SJSA1 (cell line): ENCODE measurements at regions not wholly inside any gene's neighbourhood (a gene's known extent, or its start where the extent isn't known, plus 50 kb on each side); places are given as distances from the start of the nearest gene placed in this dataset.

ENCODE experiments used
- DNase-seq, 2 experiments: peaks; one replicate each; pipeline ENCODE4 v3.0.0-alpha.2; 2015 to 2020; ENCODE audit warnings: low spot score in 2 of 2, low read depth in 1 of 2
- H3K27ac ChIP-seq: fragments of 250-450 bp; sonication (Bioruptor Pico); 2 replicates; pipeline ENCODE4 v1.5.1; 2020; ENCODE audit warnings: mild to moderate bottlenecking, moderate library complexity
- H3K27me3 ChIP-seq: fragments of 250-450 bp; sonication (Bioruptor Pico); replicated peaks from 2 replicates; pipeline ENCODE4 v1.5.1; 2020; ENCODE audit warnings: mild to moderate bottlenecking, moderate library complexity
- H3K36me3 ChIP-seq: fragments of 250-450 bp; sonication (Bioruptor Pico); 2 replicates; pipeline ENCODE4 v1.5.1; 2020; ENCODE audit warnings: mild to moderate bottlenecking
- H3K4me1 ChIP-seq: fragments of 250-450 bp; sonication (Bioruptor Pico); replicated peaks from 2 replicates; pipeline ENCODE4 v1.6.1; 2021; ENCODE audit warnings: mild to moderate bottlenecking
- H3K4me3 ChIP-seq: fragments of 250-450 bp; sonication (Bioruptor Pico); 2 replicates; pipeline ENCODE4 v1.5.1; 2020; ENCODE audit warnings: mild to moderate bottlenecking
- H3K9me3 ChIP-seq: fragments of 250-450 bp; sonication (Bioruptor Pico); replicated peaks from 2 replicates; pipeline ENCODE4 v1.5.1; 2020; ENCODE audit warnings: mild to moderate bottlenecking

DNA sequence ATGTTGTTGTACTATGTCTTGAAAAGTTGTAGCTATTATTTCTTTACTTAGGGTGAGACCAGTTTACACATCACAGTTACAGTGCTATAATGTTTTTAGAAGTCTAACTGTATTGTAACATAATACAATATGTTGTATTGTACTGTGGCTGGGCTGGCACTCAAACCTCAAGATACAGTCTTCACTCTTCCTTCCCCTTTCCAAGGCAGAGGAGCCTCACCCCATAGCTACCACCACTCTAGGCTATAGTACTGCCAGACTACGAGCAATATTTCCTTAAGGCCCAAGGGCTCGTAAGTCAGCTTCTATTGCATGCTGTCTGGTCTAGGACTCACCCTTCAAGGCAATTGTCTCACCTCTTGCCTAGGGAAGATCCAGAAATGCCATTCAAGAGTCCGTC, 597.7 kb downstream of the OTOL1 start:
- Histone ChIP-seq H3K4me3 (no peak overlapping the region), H3K4me1 (no peaks in the 10 kb centered on the region), H3K27ac (no peak overlapping the region), H3K36me3 (no peaks in the 10 kb centered on the region), H3K9me3 (no peaks in the 10 kb centered on the region), H3K27me3 (no peaks in the 10 kb centered on the region)
- DNase-seq, result no peak

DNA sequence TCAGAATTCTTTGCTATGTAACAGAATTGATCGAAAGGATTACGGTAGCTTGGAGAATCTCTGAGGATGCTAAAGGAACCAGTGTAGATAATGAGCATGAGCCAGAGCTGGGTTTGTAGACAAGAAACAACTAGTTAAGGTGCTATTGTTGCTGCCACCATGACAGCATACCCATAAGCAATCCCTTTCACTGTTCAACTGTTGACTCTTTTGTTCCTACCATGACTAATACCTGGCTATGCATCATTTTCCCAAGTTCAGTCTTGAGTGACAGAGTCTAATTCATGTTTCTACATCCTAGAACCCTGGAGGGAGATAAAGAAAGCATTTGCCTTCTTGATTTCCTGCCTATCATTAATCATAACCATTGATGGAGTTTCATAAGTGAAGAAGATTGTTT, 600.3 kb downstream of the OTOL1 start:
- H3K4me1 ChIP-seq, result no peaks in the 10 kb centered on the region
- DNase-seq, result no peak
- H3K27me3 ChIP-seq, result no peaks in the 10 kb centered on the region
- no peaks in the 10 kb centered on the region for H3K36me3 ChIP-seq
- H3K4me3 ChIP-seq, result no peak overlapping the region
- H3K9me3 ChIP-seq, result no peaks in the 10 kb centered on the region
- H3K27ac ChIP-seq, result no peak overlapping the region

DNA sequence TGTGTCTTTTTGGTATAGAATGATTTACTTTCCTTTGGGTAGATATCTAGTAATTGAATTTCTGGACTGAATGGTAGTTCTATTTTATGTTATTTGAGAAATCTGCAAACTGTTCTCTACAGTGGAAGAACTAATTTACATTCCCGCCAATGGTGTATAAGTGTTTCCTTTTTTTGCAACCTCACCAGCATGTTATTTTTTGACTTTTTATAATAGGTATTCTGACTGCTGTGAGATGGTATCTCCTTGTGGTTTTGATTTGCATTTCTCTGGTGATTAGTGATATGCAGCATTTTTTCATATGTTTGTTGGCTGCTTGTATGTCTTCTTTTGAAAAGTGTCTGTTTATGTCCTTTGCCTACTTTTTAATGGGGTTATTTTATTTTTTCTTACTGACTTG, 607.2 kb downstream of the OTOL1 start:
- Histone ChIP-seq H3K27me3 (no peaks in the 10 kb centered on the region), H3K27ac (no peak overlapping the region), H3K4me3 (no peak overlapping the region), H3K9me3 (no peaks in the 10 kb centered on the region), H3K4me1 (no peaks in the 10 kb centered on the region), H3K36me3 (no peaks in the 10 kb centered on the region)
- DNase-seq, result no peak

DNA sequence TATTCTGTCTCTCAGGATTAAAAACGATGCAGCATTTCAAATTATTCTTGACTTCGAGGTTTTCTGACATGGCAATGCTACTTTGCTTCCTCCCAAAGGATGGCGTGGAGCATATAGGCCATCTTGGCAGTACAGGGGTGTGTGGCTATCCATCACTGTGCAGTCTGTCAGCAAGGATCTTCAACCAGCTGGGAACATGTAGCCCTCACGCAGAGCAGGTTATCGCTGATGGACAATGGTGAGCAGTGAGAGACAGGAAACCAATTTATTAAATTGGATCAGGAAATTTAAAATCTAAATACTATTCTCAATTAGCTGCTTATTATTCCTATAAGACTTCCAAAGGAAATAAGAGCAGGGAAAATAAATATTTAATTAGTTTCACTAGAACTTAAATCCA, 615.3 kb downstream of the OTOL1 start:
- Histone ChIP-seq H3K9me3 (no peaks in the 10 kb centered on the region; the same call in 1 of the 2 replicates), H3K27ac (no peak overlapping the region), H3K36me3 (no peaks in the 10 kb centered on the region), H3K27me3 (no peaks in the 10 kb centered on the region), H3K4me3 (no peak overlapping the region), H3K4me1 (no peaks in the 10 kb centered on the region)
- no peak for DNase-seq

DNA sequence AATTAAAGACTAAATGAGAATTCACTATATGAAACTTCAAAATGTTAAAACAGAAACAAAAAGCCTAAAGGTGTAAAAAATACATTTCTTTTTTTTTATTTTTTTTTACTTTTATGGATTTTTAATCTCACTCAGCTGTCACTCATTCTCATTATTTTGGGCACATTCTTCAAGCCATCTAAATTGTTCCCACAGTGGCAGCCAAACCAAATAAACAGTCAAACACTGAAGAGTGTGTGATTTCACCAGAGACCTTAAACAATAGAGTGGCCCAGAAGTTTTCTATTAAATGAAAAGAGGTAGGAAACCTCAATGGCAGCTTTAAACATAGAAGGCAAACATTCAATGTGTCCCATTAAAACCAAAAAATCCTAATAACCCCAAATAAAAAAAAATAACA, 616.1 kb downstream of the OTOL1 start:
- Histone ChIP-seq H3K4me1 (no peaks in the 10 kb centered on the region), H3K36me3 (no peaks in the 10 kb centered on the region), H3K9me3 (no peaks in the 10 kb centered on the region; the same call in 1 of the 2 replicates), H3K27ac (no peak overlapping the region), H3K27me3 (no peaks in the 10 kb centered on the region), H3K4me3 (no peak overlapping the region)
- DNase-seq, result no peak

DNA sequence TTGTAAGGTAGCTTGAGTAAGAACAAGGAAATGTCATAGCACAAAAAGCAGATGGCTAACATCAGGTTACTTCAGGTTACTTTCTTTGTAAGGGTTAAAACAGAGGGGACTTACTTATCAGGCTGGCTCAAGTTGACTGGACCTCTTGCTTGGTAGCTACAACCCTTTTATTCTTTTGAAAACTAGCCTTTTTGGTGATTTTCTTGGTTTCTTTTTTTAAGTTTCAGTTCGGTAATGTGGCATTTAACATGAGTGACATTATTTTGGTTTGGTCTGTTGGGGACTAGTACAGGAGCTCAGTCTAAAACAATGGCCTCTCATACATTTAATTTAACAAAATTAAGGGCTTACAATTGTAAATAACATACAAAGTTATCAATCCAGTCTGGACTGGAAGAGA, 621.4 kb downstream of the OTOL1 start:
- no peaks in the 10 kb centered on the region for H3K4me1 ChIP-seq
- no peak overlapping the region for H3K27ac ChIP-seq
- H3K4me3 ChIP-seq, result no peak overlapping the region
- DNase-seq, result no peak
- no peaks in the 10 kb centered on the region for H3K9me3 ChIP-seq
- no peaks in the 10 kb centered on the region for H3K27me3 ChIP-seq
- H3K36me3 ChIP-seq, result no peaks in the 10 kb centered on the region

DNA sequence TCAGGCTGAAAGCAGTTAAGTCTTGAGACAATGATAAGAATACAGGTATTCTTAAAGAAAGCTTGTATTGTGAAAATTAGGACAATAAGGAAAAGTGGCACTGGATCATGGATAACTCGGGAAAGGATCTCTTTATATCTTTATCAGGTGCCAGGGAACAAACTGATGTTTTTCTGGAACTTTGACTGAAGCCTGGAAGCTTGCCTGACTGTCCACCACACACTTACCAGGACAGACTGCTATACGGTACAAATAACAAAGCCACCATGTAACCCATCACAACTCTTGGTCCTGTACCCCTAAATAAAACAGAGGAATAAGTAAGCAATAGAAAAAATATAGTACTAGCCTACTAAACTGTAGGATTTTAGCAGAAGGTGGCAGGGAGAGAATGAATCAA, 623.0 kb downstream of the OTOL1 start:
- Histone ChIP-seq H3K4me1 (no peaks in the 10 kb centered on the region), H3K9me3 (no peaks in the 10 kb centered on the region), H3K36me3 (no peaks in the 10 kb centered on the region), H3K27me3 (no peaks in the 10 kb centered on the region), H3K27ac (no peak overlapping the region), H3K4me3 (no peak overlapping the region)
- DNase-seq, result no peak

DNA sequence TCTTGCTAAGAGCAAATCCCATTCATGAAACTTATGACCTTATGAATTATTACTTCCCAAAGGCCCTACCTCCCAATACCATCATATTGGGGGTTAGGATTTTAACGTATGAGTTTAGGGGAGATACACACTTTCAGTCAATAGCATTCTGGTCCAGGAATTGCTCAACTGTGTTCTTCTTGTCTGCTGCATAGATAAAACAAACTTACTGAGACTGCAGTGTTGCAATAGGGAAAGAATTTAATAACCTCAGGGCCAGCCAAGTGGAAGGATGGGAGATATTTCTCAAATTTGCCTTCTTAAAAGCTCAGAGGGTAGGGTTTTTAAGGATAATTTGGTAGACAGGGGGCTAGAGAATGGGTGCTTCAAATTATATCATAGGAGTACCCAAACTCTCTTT, 625.8 kb downstream of the OTOL1 start:
- no peak overlapping the region for H3K4me3 ChIP-seq
- H3K27me3 ChIP-seq, result no peaks in the 10 kb centered on the region
- no peaks in the 10 kb centered on the region for H3K9me3 ChIP-seq
- H3K36me3 ChIP-seq, result no peaks in the 10 kb centered on the region
- H3K4me1 ChIP-seq, result no peaks in the 10 kb centered on the region
- no peak for DNase-seq
- no peak overlapping the region for H3K27ac ChIP-seq

DNA sequence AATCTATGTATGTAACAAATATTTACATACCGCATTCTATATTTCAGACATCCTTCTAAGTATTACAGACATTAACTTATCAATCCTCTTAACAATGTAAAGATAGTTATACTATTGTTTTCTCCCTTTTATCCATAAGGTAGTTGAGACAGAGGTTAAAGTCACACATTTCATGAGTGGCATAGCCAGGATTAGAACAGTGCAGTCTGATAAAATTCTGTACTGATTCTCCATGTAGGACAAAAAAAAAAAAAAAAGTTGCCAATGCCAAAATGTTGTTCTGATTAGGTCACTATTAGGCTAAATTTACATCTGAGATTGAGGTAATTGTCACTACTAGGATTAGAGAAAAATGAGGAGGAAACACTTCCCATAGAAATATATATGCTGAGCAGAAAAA, 629.2 kb downstream of the OTOL1 start:
- H3K4me1 ChIP-seq, result no peaks in the 10 kb centered on the region
- H3K4me3 ChIP-seq, result no peak overlapping the region
- DNase-seq, result no peak
- no peak overlapping the region for H3K27ac ChIP-seq
- H3K27me3 ChIP-seq, result no peaks in the 10 kb centered on the region
- H3K36me3 ChIP-seq, result no peaks in the 10 kb centered on the region
- H3K9me3 ChIP-seq, result no peaks in the 10 kb centered on the region

DNA sequence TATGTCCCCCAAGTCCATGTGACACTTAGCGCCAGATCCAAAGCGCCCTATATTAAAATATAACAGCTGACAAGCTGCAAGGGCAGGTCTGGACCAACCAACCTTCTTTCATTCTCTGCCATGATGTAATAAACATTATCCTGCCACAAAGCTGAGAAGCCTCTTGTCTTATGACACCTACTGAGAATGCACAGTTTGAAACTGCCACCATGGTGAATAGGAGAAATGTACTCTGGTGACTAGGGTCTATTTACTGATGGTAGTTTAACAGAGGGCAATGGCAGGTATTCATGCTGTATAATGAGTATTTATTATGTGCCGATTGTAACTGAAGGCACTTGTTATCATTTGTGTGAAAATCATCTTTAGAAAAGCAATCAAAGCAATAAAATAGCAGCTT, 634.0 kb downstream of the OTOL1 start:
- DNase-seq, result no peak
- no peaks in the 10 kb centered on the region for H3K9me3 ChIP-seq
- H3K36me3 ChIP-seq, result no peaks in the 10 kb centered on the region
- no peaks in the 10 kb centered on the region for H3K4me1 ChIP-seq
- no peaks in the 10 kb centered on the region for H3K27me3 ChIP-seq
- H3K4me3 ChIP-seq, result no peak overlapping the region
- no peak overlapping the region for H3K27ac ChIP-seq

DNA sequence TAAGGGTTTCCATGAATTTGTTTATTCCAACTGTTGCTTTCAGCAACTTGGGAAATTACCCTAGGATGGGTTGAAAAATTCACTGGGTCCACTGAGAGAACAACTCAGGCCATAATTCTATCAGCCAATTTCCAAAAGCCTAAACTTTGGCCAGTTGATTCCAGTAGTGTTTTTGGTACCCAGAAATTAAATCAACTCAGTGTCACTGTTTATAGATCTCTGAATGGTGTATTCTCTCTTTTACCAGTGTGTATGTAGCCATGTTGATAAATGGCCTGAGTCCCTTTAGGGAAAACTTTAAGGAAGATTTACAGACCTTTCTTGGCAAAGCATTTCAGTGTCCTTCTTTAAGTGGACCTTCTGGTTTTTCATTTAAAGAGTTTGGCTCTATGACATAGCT, 636.4 kb downstream of the OTOL1 start:
- no peaks in the 10 kb centered on the region for H3K4me1 ChIP-seq
- H3K36me3 ChIP-seq, result no peaks in the 10 kb centered on the region
- no peaks in the 10 kb centered on the region for H3K9me3 ChIP-seq
- no peaks in the 10 kb centered on the region for H3K27me3 ChIP-seq
- H3K27ac ChIP-seq, result no peak overlapping the region
- no peak for DNase-seq
- no peak overlapping the region for H3K4me3 ChIP-seq

DNA sequence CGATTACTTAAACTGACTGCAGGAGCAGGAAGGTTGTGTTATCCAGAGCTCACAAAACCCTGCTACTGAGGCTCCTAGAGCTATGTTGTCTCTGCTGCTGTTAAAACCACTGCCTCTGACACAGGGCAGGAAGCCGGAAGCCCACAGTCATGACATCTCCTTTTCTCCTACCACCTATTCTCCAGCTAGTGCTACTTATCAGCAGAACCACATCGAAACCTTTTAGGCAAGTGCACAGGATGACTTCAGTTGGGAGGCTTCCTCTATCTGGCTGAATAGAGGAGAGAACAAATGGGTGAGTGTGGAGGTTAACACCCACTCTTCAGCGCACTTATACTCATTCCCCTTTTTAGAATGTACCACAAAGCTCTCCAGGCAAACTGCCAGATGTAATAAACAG, 638.0 kb downstream of the OTOL1 start:
- no peaks in the 10 kb centered on the region for H3K27me3 ChIP-seq
- H3K4me1 ChIP-seq, result no peaks in the 10 kb centered on the region
- no peak for DNase-seq
- no peaks in the 10 kb centered on the region for H3K36me3 ChIP-seq
- no peak overlapping the region for H3K27ac ChIP-seq
- no peaks in the 10 kb centered on the region for H3K9me3 ChIP-seq
- H3K4me3 ChIP-seq, result no peak overlapping the region

DNA sequence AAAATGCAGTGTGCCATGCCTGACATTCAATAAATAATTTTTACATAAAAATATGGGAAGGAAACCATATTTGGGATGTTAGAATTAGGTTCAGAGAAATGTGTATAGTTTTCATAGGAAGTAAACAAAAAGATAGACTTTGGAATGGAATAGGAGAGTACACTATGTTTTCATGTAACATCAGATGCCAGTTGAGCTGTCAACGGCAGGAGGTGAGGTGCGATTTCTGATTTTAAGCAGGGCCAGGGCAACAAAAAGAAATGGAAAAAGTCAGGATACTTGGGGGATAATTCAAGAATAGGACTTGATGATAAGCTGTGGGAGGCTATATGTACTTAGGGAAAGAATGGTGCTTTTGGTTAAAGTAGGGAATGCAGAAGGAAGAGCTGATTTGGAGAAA, 639.5 kb downstream of the OTOL1 start:
- Histone ChIP-seq H3K27ac (no peak overlapping the region), H3K4me1 (no peaks in the 10 kb centered on the region), H3K27me3 (no peaks in the 10 kb centered on the region), H3K9me3 (no peaks in the 10 kb centered on the region), H3K36me3 (no peaks in the 10 kb centered on the region), H3K4me3 (no peak overlapping the region)
- DNase-seq, result no peak

DNA sequence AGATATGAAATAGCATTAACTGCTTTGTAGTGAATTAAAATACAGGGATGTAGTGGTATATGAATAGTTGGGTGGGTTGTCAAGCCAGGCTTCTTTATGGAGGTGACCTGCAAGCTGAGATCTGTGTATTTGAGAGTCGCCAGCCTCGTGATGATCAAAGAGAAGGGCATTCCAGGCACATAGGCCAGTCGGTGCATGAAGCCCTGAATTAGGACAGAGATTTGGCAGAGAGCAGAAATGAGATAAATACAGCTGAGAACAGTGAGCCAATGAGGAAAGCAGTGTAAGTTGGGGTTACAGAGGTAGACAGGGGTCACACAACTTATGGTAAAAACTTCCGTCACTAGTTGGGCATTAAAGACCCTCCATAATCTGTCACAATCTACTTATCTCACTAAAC, 641.9 kb downstream of the OTOL1 start:
- Histone ChIP-seq H3K27me3 (no peaks in the 10 kb centered on the region), H3K36me3 (no peaks in the 10 kb centered on the region), H3K27ac (no peak overlapping the region), H3K4me3 (no peak overlapping the region), H3K4me1 (no peaks in the 10 kb centered on the region), H3K9me3 (no peaks in the 10 kb centered on the region)
- no peak for DNase-seq

DNA sequence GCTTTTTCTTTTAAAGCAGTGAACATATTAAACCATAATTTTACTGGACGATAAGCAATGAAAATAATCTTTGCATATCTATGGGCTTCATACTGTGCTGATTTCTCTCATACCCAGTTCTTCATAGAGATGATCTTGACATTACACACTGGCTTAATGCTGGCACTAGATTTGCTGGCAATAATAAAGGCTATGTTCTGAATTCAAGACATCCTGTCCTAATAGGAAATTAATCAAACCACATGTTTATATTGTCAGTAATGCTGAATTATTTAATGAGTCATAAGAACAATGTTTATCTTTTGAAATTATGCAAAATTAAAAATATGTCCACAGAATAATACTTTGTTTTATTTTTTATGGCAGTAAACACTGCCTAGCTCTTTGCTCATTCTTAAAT, 643.2 kb downstream of the OTOL1 start:
- H3K4me1 ChIP-seq, result no peaks in the 10 kb centered on the region
- H3K4me3 ChIP-seq, result no peak overlapping the region
- H3K36me3 ChIP-seq, result no peaks in the 10 kb centered on the region
- H3K9me3 ChIP-seq, result no peaks in the 10 kb centered on the region
- H3K27me3 ChIP-seq, result no peaks in the 10 kb centered on the region
- no peak overlapping the region for H3K27ac ChIP-seq
- DNase-seq, result no peak
